ENCODE measurements at regions not wholly inside any gene's neighbourhood (a gene's known extent, or its start where the extent isn't known, plus 50 kb on each side); places are given as distances from the start of the nearest gene placed in this dataset.

DNA sequence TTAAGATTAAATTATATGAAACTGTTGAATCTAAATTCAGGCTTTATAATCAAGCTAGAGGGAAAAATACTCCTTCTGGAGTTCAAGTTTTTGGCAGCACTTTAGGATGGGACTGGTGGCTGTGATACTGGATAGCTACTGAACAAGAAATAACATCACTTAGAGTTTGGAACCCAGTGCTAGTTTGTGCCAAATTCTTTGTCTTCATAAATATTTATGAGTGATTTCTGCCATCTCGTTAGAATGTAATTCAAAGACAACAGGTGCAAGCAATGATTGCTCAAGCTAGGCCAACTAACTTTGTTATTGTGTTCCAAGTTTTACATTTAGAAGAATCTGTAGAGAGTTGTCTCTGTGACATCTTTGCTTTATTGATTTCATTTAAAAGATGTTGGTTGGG lies 417.9 kb downstream of the FAT4 start:
- TF ChIP-seq, protein P1, sequence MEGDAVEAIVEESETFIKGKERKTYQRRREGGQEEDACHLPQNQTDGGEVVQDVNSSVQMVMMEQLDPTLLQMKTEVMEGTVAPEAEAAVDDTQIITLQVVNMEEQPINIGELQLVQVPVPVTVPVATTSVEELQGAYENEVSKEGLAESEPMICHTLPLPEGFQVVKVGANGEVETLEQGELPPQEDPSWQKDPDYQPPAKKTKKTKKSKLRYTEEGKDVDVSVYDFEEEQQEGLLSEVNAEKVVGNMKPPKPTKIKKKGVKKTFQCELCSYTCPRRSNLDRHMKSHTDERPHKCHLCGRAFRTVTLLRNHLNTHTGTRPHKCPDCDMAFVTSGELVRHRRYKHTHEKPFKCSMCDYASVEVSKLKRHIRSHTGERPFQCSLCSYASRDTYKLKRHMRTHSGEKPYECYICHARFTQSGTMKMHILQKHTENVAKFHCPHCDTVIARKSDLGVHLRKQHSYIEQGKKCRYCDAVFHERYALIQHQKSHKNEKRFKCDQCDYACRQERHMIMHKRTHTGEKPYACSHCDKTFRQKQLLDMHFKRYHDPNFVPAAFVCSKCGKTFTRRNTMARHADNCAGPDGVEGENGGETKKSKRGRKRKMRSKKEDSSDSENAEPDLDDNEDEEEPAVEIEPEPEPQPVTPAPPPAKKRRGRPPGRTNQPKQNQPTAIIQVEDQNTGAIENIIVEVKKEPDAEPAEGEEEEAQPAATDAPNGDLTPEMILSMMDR (IDR thresholded peaks at IDR 0.05): no peak
- no peak for TF ChIP-seq POLR2A (IDR thresholded peaks at IDR 0.05)

Data from Peyer's patch (tissue), 4 donors.